Activated B cell treated with CpG ODN at 0.5 μM for 24 hours (primary cell): ENCODE measurements at regions not wholly inside any gene's neighbourhood (a gene's known extent, or its start where the extent isn't known, plus 50 kb on each side); places are given as distances from the start of the nearest gene placed in this dataset.

Experiments used
- ATAC-seq: fragments of 200-7000 bp; cut with Tn5 transposase; one replicate; pipeline ENCODE4 v1.10.0; 2021; ENCODE audit warnings: low read depth, mild to moderate bottlenecking, moderate library complexity
- CTCF ChIA-PET: fragments of 350-600 bp; sonication (Branson Sonifier 250); formaldehyde crosslinking; loops from one replicate; lab custom pipeline; 2021; ENCODE audit warnings: antibody characterized with exemption; lab: Charles Lee
- POLR2A ChIA-PET: fragments of 350-600 bp; sonication (Branson Sonifier 250); formaldehyde crosslinking; loops from one replicate; lab custom pipeline; 2021; ENCODE audit warnings: antibody characterized with exemption; lab: Charles Lee
- DNase-seq: peaks from one replicate; pipeline ENCODE4 v3.0.0; 2022
- H3K27ac Mint-ChIP-seq: one replicate; pipeline ENCODE4 v1.8.0; 2020; ENCODE audit warnings: mixed read lengths
- H3K27me3 Mint-ChIP-seq: one replicate; pipeline ENCODE4 v1.8.0; 2021; ENCODE audit warnings: mixed read lengths
- H3K36me3 Mint-ChIP-seq: one replicate; pipeline ENCODE4 v1.8.0; 2021; ENCODE audit warnings: low read depth, mixed read lengths
- H3K4me1 Mint-ChIP-seq: one replicate; pipeline ENCODE4 v1.8.0; 2021; ENCODE audit warnings: mixed read lengths
- H3K4me3 Mint-ChIP-seq: one replicate; pipeline ENCODE4 v1.8.0; 2020; ENCODE audit warnings: mild to moderate bottlenecking, mixed read lengths
- H3K9me3 Mint-ChIP-seq: one replicate; pipeline ENCODE4 v1.8.0; 2020; ENCODE audit warnings: mixed read lengths
- CTCF ChIP-seq: fragments of 200-600 bp; IDR thresholded peaks from one replicate; pipeline ENCODE4 v1.8.0; 2022; ENCODE audit warnings: antibody characterized with exemption, mild to moderate bottlenecking
- intact Hi-C: fragments of 100-400 bp; cut with micrococcal nuclease; formaldehyde crosslinking; loops from one replicate; pipeline ENCODE4 v1.15.1; 2024

GRCh38 chr13:29648760-29649159 is 53.3 kb upstream of the SLC7A1 start:
- Mint-ChIP-seq H3K36me3 (no peaks in the 10 kb centered on the region), H3K27ac (no peak overlapping the region), H3K4me1 (no peaks in the 10 kb centered on the region), H3K9me3 (peaks cover 7% of the 10 kb centered on the region), H3K4me3 (no peak overlapping the region), H3K27me3 (peaks cover 9% of the 10 kb centered on the region)
- DNase-seq (no peak), ATAC-seq (no peak)
- TF ChIP-seq CTCF = no peak
- ChIA-PET CTCF (no interaction called here), POLR2A (no interaction called here)
- intact Hi-C loops = no loop called here
